Erythroblast (primary cell): ENCODE measurements at regions not wholly inside any gene's neighbourhood (a gene's known extent, or its start where the extent isn't known, plus 50 kb on each side); places are given as distances from the start of the nearest gene placed in this dataset.

Source experiments
- DNase-seq, 2 experiments: peaks; one replicate each; lab custom pipeline; 2025; lab: John Stamatoyannopoulos, UW
- GATA1 ChIP-seq: IDR thresholded peaks from 2 replicates; pipeline ENCODE4 v1.6.1; 2011; ENCODE audit warnings: low read depth, mild to moderate bottlenecking, control low read depth, low read length, moderate library complexity
- POLR2A ChIP-seq: IDR thresholded peaks from 2 replicates; pipeline ENCODE4 v1.6.1; 2011; ENCODE audit warnings: mild to moderate bottlenecking, low read length

DNA sequence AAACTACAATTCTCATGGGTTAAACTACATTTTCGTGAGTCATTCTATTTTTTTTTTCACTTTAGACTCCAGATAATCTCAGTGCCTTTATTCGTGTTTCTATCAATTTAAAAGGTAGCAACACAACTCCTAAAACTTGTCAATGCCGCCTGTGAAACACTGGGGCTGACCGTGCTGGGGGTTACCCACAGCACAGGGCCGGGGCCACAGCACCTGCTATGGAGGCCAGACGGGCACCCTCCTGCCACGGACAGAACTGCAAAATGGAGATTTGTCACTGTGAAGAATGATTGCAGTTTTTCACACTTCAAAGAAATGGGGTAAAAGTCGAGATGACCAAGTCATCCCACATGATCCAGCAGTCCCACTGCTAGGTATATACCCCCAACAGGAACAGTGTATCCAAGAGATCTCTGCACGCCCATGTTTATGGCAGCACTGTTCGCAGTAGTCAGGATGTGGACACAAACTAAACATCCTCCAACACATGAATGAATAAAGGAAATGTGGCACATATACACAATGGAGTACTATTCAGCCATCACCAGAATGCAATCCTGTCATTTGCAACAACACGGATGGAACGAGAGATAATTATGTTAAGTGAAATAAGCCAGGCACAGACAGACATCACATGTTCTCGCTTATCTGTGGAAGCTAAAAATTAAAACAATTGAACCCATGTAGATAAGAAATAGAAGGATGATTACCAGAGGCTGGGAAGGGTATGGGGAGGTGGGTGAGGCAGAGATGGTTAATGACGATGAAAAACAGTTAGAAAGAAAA, 290.1 kb downstream of the SMOC2 start:
- TF ChIP-seq POLR2A = no peak
- TF ChIP-seq GATA1 = no peak
- no peak for DNase-seq

DNA sequence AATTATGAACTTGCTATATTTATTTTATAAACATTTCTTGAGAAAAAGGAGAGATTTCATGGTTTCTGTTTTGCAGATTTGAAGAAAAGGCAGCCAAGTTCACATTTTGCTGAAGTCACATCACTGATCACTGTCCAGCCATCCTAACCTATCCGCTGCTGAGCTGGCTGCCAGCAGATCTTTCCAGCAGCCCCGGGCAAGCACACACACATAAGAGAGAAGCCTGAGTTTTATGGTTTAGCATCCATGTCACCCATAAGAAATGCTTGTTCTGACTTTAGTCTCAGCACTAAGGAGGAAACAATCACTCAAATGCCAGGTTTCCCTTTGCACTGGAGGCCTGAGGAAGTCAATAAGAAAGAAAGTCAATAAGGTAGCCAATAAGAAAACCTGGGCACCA, 287.1 kb downstream of the SMOC2 start:
- DNase-seq = no peak

DNA sequence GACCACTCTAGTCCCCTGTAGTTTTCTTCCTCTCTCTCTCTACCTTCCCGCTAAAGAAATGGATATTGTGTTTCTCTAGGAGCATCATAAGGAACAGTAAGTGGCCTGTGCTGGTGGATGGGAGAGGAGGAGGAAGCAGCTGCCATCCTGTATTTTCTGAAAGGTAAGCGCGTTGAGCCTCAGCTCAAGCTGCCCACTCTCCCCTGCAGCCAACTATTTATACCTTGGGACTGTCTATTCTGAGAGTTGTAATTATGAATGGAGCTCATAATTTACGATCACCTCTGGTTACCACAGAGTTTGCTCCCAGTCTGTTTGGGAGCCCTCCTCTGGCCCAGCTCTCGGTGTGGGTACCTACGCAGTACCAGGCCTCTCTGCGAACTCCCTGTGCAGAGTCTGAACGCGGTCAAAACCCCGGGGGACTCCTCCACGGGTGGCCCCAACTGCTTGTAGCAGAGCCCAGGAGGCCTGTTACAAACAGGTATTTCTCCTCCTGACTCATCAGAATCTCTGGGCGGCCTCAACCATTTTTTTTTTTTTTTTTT, 285.4 kb downstream of the SMOC2 start:
- no peak for DNase-seq
- TF ChIP-seq POLR2A (no peak), GATA1 (no peak)

More for the DNA sequence above, 287.1 kb downstream of the SMOC2 start:
- TF ChIP-seq POLR2A (no peak), GATA1 (no peak)

DNA sequence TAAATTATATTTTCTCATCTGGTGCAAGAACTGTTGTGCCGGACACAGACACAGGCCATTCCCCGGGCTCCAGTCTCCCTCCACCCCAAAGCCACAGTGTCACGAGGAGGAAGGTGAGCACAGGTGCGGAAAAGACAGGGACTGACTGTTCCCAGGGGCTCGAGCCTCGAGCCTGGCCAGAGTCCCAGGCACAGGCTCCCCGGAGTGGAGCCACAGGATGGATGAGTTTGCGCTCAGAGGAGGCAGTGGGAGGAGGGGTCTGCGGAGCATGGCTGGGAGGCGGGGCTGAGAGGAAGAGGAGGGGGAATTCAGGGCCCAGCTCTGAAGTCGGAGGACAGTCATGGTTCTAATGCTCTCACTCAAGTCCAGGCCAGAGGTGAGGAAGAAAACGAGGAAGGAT, 284.8 kb downstream of the SMOC2 start:
- TF ChIP-seq POLR2A (no peak), GATA1 (no peak)
- DNase-seq = no peak

DNA sequence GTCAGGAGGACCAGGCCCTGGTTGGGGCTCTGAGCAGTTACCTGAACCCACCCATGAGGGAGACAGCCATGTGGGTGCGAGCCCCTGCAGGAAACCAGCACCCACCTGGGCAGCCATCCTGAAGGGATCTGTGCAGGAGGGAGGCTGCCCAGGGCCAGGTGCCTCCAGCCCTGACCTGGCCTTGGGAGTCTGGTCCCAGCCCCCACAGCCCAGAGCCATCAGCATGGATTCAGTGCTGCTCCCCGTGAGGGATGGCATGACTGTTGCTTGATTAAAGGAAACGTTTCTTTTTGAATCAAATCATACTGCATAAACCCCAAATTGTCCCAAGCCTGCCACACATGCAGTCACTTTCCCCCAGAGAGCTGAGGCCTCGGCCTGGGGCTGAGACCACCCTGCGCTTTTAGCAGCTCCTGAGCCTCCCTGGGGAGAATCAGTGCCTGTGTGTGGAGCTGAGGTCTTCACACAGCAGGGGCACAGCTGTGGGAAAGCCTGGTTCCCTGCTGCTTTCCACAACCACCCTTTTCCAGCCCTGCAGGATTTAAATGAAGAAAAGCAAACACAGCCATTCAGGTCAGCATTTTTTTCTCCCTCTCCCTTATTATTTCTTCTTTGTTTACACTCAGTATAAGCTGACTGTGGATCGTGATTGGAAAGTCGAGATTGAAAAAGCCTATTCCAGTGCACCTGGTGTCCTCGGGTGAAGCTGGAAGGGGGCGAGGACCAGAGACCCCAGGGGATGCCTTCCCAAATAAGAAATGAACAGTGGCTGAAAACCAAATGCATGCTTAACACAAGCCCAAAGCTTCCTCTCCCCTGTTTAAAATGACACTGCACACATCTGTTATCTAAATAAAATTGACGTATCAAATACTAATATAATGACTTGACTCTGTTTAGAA, 283.9 kb downstream of the SMOC2 start:
- DNase-seq = no peak
- no peak for TF ChIP-seq POLR2A

DNA sequence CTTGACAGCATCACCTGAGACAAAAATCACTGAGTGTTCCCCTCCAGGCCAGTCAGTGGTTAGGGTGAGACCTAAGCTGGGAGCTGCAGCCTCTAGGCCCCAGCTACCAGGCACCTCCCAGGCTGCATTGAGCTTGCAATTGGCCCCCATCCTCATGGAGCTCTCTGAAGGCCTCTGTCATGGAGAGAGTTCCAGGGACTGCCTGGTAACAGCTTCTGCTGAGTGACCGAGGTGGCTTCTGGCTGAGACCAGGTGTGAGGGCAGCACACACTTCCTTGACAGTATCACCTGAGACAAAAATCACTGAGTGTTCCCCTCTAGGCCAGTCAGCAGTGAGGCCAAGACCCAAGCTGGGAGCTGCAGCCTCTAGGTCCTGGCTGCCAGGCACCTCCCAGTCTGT, 283.0 kb downstream of the SMOC2 start:
- no peak for DNase-seq
- no peak for TF ChIP-seq GATA1
- no peak for TF ChIP-seq POLR2A

DNA sequence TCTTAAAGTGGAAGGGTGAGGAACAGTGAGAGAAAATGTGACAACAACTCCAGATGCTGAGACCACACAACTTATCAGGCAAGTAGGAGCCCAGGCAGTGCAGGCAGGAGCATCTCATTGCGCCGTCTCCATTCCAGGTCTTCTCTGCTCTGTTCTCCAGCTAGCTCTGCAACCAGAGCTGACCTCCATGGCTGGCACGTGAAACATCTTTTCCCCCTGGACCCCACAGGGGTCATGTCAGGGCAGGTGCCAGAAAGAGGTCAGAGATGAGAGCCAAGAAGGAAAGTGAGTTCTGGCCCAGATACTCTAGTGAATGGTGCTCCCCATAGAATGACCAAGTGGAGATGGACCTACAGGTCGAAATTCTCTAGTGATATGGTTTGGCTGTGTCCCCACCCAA, 281.4 kb downstream of the SMOC2 start:
- TF ChIP-seq GATA1 (no peak), POLR2A (no peak)
- no peak for DNase-seq

DNA sequence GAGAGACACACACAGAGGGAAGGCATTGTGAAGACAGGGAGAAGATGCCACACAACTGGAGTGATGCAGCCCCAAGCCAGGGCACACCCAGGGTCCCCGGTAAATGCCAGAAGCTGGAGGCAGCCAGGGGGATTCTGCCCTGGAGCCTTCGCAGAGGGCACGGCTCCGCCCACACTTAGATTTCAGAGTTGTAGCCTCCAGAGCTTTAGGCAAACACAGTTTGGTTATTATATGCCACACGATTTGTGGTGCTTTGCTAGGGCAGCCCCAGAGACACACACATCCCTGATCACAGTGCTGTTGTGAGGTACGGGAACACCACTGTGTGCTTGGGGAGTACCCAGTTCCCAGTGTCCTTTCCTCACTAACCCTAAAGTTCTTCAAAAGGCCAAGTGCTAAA, 280.6 kb downstream of the SMOC2 start:
- TF ChIP-seq POLR2A (no peak), GATA1 (no peak)
- no peak for DNase-seq

DNA sequence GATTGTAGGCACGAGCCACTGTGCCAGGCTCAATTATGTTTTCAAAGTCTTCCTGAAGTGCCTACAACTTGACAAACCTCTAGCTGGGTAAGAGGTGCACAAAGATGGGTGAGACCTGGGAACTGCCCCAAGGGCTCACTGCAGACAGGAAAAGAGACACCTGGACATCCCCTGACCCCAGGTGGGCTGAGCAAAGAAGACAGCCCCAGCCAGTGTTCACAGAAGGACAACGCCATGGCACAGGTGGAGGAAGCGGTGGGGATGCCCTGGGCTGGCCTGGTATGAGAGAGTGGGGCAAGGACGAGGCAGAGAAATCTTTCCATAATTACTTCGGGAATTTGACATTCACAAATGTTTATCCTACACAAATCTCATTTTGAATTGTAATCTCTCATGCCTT, 278.9 kb downstream of the SMOC2 start:
- TF ChIP-seq POLR2A (no peak), GATA1 (no peak)
- DNase-seq = no peak

DNA sequence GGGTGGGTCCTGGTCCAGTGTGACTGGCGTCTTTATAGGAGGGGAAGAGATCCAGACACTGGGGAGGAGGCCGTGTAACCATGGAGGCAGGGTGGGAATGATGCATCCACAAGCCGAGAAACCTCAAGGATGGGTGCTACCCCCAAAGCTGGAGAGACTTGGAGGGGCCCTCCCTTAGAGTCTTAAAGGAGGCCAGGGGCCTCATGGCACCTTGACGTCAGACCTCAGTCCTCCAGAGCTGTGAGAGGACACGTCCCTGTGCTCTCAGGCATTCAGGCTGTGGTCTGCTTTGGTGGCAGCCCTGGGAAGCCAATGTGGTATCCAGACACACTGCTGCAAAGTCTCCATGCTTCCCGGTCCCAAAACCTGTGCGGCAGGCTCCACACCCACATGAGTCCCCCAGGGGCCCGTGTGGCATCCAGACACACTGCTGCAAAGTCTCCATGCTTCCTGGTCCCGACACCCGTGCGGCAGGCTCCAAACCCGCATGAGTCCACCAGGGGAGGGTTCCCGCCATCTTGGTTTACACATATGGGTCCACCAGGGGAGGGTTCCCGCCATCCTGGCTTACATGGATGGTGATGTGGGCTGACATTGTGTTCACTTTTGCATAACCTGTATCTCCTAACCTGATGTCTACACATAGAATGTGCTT, 278.0 kb downstream of the SMOC2 start:
- no peak for DNase-seq
- TF ChIP-seq POLR2A (no peak), GATA1 (no peak)
